Ovary (tissue), 7 donors: ENCODE measurements at regions not wholly inside any gene's neighbourhood (a gene's known extent, or its start where the extent isn't known, plus 50 kb on each side); places are given as distances from the start of the nearest gene placed in this dataset.

ENCODE experiments used
- DNase-seq, 5 donors: peaks; one replicate each; pipeline ENCODE4 v3.0.0-alpha.2; 2019 to 2020
- H3K27ac ChIP-seq, 2 donors: fragments of 200-600 bp; one replicate each; pipeline versions ENCODE4 v1.5.1 to v1.8.0; 2019 to 2022
- H3K27me3 ChIP-seq: fragments of 200-600 bp; one replicate; pipeline ENCODE4 v1.8.0; 2022
- H3K36me3 ChIP-seq: fragments of 200-600 bp; sonication (generic); one replicate; pipeline ENCODE4 v1.5.1; 2019
- H3K4me1 ChIP-seq: one replicate; pipeline ENCODE4 v1.8.1; 2013; ENCODE audit warnings: mild to moderate bottlenecking, moderate library complexity; ENCODE audit not compliant: insufficient read depth
- H3K4me3 ChIP-seq: fragments of 200-600 bp; sonication (generic); one replicate; pipeline ENCODE4 v1.5.1; 2017
- H3K9me3 ChIP-seq, 2 donors: fragments of 200-600 bp in 1 of 2; sonication (generic) in 1 of 2; one replicate each; pipeline versions ENCODE4 v1.5.1 to v1.8.1; 2013 to 2019; ENCODE audit warnings: mild to moderate bottlenecking in 1 of 2, moderate library complexity in 1 of 2
- EP300 ChIP-seq: sonication (generic); formaldehyde crosslinking; IDR thresholded peaks from one replicate; pipeline ENCODE4 v1.6.1; 2017; ENCODE audit warnings: antibody characterized with exemption
- POLR2A ChIP-seq: fragments of 450-650 bp; IDR thresholded peaks from one replicate; pipeline ENCODE4 v1.6.1; 2017; ENCODE audit warnings: antibody characterized with exemption, mild to moderate bottlenecking, moderate library complexity
- WGBS, 3 donors: extraction: QIAGEN DNeasy Blood & Tissue Kit in 1 of 3; methylation state at CpG; one replicate each; pipeline versions ENCODE4 v1.1.5 to v1.1.7; 2013 to 2017; 5-methylcytosine and 5-hydroxymethylcytosine counted together
- intact Hi-C, 4 donors: fragments of 100-400 bp; cut with DNase I; formaldehyde crosslinking; loops; one replicate each; pipeline versions ENCODE4 v1.11.0 to v1.15.1; 2022 to 2023
- TF ChIP-seq, protein P1 (sequence below), 3 donors: fragments of 450-650 bp in 2 of 3; fragments of 200-600 bp in 1 of 3; IDR thresholded peaks; one replicate each; pipeline versions ENCODE4 v1.5.1 to v1.8.0; 2016 to 2022; ENCODE audit warnings: antibody characterized with exemption in 3 of 3, mild to moderate bottlenecking in 1 of 3
- donor health status: DM: no; HTN: no; CAD: no; lungs with moderate emphysema.
- donor health status: DM: no; HTN: no; CAD: no.
- donor health status: Bipolar disorder and iron deficiency.
- donor health status: DM: no; HTN: no; CAD: no.
- donor health status: DM: yes; HTN: yes; CAD: no.

GRCh38 chr10:14397066-14397465, 66.3 kb upstream of the FRMD4A start:
- no peak overlapping the region for H3K4me3 ChIP-seq
- intact Hi-C loops: no loop called here
- no peaks in the 10 kb centered on the region for H3K9me3 ChIP-seq
- no peaks in the 10 kb centered on the region for H3K27me3 ChIP-seq
- TF ChIP-seq POLR2A (no peak), EP300 (no peak)
- TF ChIP-seq, protein P1, sequence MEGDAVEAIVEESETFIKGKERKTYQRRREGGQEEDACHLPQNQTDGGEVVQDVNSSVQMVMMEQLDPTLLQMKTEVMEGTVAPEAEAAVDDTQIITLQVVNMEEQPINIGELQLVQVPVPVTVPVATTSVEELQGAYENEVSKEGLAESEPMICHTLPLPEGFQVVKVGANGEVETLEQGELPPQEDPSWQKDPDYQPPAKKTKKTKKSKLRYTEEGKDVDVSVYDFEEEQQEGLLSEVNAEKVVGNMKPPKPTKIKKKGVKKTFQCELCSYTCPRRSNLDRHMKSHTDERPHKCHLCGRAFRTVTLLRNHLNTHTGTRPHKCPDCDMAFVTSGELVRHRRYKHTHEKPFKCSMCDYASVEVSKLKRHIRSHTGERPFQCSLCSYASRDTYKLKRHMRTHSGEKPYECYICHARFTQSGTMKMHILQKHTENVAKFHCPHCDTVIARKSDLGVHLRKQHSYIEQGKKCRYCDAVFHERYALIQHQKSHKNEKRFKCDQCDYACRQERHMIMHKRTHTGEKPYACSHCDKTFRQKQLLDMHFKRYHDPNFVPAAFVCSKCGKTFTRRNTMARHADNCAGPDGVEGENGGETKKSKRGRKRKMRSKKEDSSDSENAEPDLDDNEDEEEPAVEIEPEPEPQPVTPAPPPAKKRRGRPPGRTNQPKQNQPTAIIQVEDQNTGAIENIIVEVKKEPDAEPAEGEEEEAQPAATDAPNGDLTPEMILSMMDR (IDR thresholded peaks at IDR 0.05): no peak
- no peaks in the 10 kb centered on the region for H3K36me3 ChIP-seq
- H3K27ac ChIP-seq: no peak overlapping the region
- no peaks in the 10 kb centered on the region for H3K4me1 ChIP-seq
- WGBS, 3 donors: 12 to 19% (median 12%) methylated on average over 9 of the region's 9 CpGs
- peak; percentile 34 to 74 (median 68) for DNase-seq

DNA sequence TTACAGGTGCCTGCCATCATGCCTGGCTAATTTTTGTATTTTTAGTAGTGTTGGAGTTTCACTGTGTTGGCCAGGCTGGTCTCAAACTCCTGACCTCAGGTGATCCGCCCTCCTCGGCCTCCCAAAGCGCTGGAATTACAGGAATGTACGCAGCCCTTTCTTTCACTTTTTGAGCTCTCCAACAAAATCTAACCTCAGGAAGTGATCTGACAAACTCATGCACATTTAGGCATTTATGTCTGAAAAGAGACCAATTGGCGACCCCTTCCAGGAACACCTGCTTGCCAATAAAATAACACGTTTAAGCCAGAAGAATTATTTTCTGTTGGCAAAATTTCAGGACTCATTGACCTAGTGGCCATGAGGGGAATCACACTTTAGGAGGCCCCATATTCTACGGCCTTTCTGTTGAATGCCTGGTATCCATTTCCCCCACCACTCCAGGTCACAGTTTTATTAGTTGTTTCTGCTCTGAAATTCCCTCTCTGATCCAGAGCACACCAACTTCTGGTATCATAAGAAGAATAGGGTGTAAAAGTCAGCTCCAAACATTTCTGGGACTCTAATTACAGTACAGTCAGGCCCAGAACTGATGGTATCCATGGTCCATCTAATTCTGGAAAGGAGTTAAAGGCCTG, 65.8 kb upstream of the FRMD4A start:
- Histone ChIP-seq H3K4me3 (no peak overlapping the region), H3K27ac (no peak overlapping the region), H3K36me3 (no peaks in the 10 kb centered on the region), H3K9me3 (no peaks in the 10 kb centered on the region), H3K27me3 (no peaks in the 10 kb centered on the region), H3K4me1 (no peaks in the 10 kb centered on the region)
- 59 to 69% (median 63%) methylated on average over 7 of the region's 7 CpGs for WGBS, 3 donors
- no peak for DNase-seq
- intact Hi-C loops: no loop called here
- no peak for TF ChIP-seq POLR2A
- TF ChIP-seq, protein P1 (IDR thresholded peaks at IDR 0.05): peak in 1 of 3 donors; percentile 19

- 96 to 100% (median 98%) methylated on average over 1 of the region's 1 CpG for WGBS, 3 donors
- H3K27me3 ChIP-seq: no peaks in the 10 kb centered on the region
- no peak overlapping the region for H3K27ac ChIP-seq
- no peaks in the 10 kb centered on the region for H3K9me3 ChIP-seq
- no peaks in the 10 kb centered on the region for H3K36me3 ChIP-seq
- no peaks in the 10 kb centered on the region for H3K4me1 ChIP-seq
- intact Hi-C loops: no loop called here
- no peak for DNase-seq
- no peak overlapping the region for H3K4me3 ChIP-seq
- TF ChIP-seq, protein P1 (IDR thresholded peaks at IDR 0.05): no peak
Observed at GRCh38 chr10:14394179-14394578, 63.5 kb upstream of the FRMD4A start.

GRCh38 chr10:14391342-14391741, 60.6 kb upstream of the FRMD4A start:
- TF ChIP-seq EP300 (no peak), POLR2A (no peak)
- TF ChIP-seq, protein P1 (IDR thresholded peaks at IDR 0.05): no peak
- no peaks in the 10 kb centered on the region for H3K36me3 ChIP-seq
- no peaks in the 10 kb centered on the region for H3K9me3 ChIP-seq
- no peak overlapping the region for H3K4me3 ChIP-seq
- intact Hi-C loops: no loop called here
- no peak overlapping the region for H3K27ac ChIP-seq
- no peak for DNase-seq
- no peaks in the 10 kb centered on the region for H3K4me1 ChIP-seq
- H3K27me3 ChIP-seq: no peaks in the 10 kb centered on the region
- 15 to 23% (median 16%) methylated on average over 6 of the region's 6 CpGs for WGBS, 3 donors
